WTC11 (cell line): ENCODE measurements at regions not wholly inside any gene's neighbourhood (a gene's known extent, or its start where the extent isn't known, plus 50 kb on each side); places are given as distances from the start of the nearest gene placed in this dataset.

ENCODE experiments used
- CBFB ChIP-seq: sonication (generic); formaldehyde crosslinking; IDR thresholded peaks from 2 replicates; pipeline ENCODE4 v1.8.1; 2022; ENCODE audit warnings: mild to moderate bottlenecking, low read depth, missing genetic modification reagents
- FOXJ3 ChIP-seq: sonication (generic); formaldehyde crosslinking; IDR thresholded peaks from 2 replicates; pipeline ENCODE4 v1.9.0; 2021; ENCODE audit warnings: missing genetic modification reagents, mild to moderate bottlenecking, borderline replicate concordance
- FOXK1 ChIP-seq: sonication (generic); formaldehyde crosslinking; IDR thresholded peaks from 2 replicates; pipeline ENCODE4 v1.8.0; 2022; ENCODE audit warnings: mild to moderate bottlenecking, moderate library complexity, missing genetic modification reagents
- JUN ChIP-seq: sonication (generic); formaldehyde crosslinking; IDR thresholded peaks from 2 replicates; pipeline ENCODE4 v1.8.0; 2023; ENCODE audit warnings: mild to moderate bottlenecking, missing genetic modification reagents
- NR2C2 ChIP-seq: sonication (generic); formaldehyde crosslinking; IDR thresholded peaks from 2 replicates; pipeline ENCODE4 v1.8.0; 2022; ENCODE audit warnings: mild to moderate bottlenecking, missing genetic modification reagents
- NR3C1 ChIP-seq: sonication (generic); formaldehyde crosslinking; conservative IDR thresholded peaks from 2 replicates; pipeline ENCODE4 v1.8.1; 2023; ENCODE audit warnings: low read depth, mild to moderate bottlenecking, missing genetic modification reagents
- RELA ChIP-seq: sonication (generic); formaldehyde crosslinking; IDR thresholded peaks from 2 replicates; pipeline ENCODE4 v1.8.1; 2022; ENCODE audit warnings: missing genetic modification reagents, mild to moderate bottlenecking, borderline replicate concordance
- SP1 ChIP-seq: sonication (generic); formaldehyde crosslinking; conservative IDR thresholded peaks from 2 replicates; pipeline ENCODE4 v1.8.1; 2022; ENCODE audit warnings: missing genetic modification reagents
- TF ChIP-seq, protein P1 (sequence below): fragments of 200-600 bp; IDR thresholded peaks from 2 replicates; pipeline ENCODE4 v1.8.0; 2022; ENCODE audit warnings: antibody characterized with exemption
- TF ChIP-seq, protein P2 (sequence below): sonication (generic); formaldehyde crosslinking; IDR thresholded peaks from 2 replicates; pipeline ENCODE4 v1.8.1; 2023; ENCODE audit warnings: mild to moderate bottlenecking, missing genetic modification reagents, moderate library complexity
- TF ChIP-seq, protein P3 (sequence below): sonication (generic); formaldehyde crosslinking; IDR thresholded peaks from 2 replicates; pipeline ENCODE4 v1.8.0; 2022; ENCODE audit warnings: mild to moderate bottlenecking, missing genetic modification reagents

DNA sequence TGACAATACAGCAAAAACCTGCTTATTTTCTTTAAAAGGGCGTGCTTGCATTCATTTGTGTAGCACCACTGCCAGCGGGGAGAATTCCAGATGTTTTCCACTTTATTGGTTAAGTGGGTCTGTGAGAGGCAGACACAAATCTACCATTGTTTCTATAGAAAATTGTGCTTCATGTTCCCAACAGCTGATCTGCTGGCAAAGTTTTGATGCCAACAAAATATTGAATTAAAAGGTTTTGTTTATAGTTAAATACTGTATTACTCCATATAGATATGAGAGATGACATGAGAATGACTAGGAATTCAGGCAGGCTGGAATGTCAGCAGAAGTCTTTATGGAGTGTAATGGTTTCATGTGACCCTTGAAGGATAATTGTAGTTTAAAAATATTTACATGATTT lies 182.7 kb downstream of the MC4R start:
- TF ChIP-seq, protein P1, sequence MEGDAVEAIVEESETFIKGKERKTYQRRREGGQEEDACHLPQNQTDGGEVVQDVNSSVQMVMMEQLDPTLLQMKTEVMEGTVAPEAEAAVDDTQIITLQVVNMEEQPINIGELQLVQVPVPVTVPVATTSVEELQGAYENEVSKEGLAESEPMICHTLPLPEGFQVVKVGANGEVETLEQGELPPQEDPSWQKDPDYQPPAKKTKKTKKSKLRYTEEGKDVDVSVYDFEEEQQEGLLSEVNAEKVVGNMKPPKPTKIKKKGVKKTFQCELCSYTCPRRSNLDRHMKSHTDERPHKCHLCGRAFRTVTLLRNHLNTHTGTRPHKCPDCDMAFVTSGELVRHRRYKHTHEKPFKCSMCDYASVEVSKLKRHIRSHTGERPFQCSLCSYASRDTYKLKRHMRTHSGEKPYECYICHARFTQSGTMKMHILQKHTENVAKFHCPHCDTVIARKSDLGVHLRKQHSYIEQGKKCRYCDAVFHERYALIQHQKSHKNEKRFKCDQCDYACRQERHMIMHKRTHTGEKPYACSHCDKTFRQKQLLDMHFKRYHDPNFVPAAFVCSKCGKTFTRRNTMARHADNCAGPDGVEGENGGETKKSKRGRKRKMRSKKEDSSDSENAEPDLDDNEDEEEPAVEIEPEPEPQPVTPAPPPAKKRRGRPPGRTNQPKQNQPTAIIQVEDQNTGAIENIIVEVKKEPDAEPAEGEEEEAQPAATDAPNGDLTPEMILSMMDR, result no peak
- no peak for TF ChIP-seq NR3C1 (CRISPR knock-in tag)
- TF ChIP-seq NR2C2 (CRISPR knock-in tag), result no peak
- no peak for TF ChIP-seq SP1 (CRISPR knock-in tag)
- TF ChIP-seq, protein P2, sequence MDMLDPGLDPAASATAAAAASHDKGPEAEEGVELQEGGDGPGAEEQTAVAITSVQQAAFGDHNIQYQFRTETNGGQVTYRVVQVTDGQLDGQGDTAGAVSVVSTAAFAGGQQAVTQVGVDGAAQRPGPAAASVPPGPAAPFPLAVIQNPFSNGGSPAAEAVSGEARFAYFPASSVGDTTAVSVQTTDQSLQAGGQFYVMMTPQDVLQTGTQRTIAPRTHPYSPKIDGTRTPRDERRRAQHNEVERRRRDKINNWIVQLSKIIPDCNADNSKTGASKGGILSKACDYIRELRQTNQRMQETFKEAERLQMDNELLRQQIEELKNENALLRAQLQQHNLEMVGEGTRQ (CRISPR knock-in tag), result no peak
- TF ChIP-seq, protein P3, sequence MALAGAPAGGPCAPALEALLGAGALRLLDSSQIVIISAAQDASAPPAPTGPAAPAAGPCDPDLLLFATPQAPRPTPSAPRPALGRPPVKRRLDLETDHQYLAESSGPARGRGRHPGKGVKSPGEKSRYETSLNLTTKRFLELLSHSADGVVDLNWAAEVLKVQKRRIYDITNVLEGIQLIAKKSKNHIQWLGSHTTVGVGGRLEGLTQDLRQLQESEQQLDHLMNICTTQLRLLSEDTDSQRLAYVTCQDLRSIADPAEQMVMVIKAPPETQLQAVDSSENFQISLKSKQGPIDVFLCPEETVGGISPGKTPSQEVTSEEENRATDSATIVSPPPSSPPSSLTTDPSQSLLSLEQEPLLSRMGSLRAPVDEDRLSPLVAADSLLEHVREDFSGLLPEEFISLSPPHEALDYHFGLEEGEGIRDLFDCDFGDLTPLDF (CRISPR knock-in tag), result no peak
- no peak for TF ChIP-seq JUN (CRISPR knock-in tag)
- TF ChIP-seq CBFB (CRISPR knock-in tag), result no peak
- no peak for TF ChIP-seq FOXJ3 (CRISPR knock-in tag)
- no peak for TF ChIP-seq RELA (CRISPR knock-in tag)
- no peak for TF ChIP-seq FOXK1 (CRISPR knock-in tag)
